COLO829 (cell line): ENCODE measurements at regions not wholly inside any gene's neighbourhood (a gene's known extent, or its start where the extent isn't known, plus 50 kb on each side); places are given as distances from the start of the nearest gene placed in this dataset.
"Not testable (repeated sequence)": the region's sequence is repeated elsewhere in the genome, so short reads cannot be mapped to it uniquely, and the experiment has no call there.

Experiments
- DNase-seq: peaks from one replicate; pipeline ENCODE4 v3.0.0; 2012; ENCODE audit warnings: low spot score

DNA sequence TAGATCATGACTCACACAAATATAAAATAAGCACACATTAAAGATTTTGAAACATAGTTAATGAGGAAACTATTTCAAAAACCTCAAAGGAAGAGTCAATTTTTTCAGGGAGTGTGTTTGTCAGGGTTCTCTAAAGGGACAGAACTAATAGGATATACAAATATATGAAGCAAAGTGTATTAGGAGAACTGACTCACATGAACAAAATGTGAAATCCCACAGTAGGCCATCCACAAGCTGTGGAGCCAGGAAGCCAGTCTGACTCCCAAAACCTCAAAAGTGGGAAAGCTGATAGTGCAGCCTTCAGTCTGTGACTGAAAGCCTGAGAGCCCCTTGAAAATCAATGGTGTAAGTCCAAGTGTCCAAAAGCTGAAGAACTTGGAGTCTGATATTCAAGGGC, 898.0 kb upstream of the EYS start:
- DNase-seq, result no peak

DNA sequence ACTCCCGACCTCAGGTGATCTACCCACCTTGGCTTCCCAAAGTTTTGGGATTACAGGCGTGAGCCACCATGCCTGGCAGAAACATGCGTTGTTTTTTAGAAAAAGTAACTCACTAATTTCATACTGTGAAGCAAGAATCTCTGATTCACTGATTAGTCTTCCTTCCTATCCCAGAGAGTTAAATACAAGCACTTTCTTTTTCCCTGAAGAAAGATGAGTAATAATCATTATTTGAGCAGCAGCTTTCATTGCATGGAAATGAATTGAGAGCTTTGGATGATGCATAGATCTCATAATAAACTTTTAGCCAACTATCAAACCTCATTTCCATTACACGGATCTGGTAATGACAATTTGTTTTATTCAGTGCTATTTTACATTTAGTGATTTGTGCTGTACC, 892.5 kb upstream of the EYS start:
- DNase-seq, result peak; percentile 9

DNA sequence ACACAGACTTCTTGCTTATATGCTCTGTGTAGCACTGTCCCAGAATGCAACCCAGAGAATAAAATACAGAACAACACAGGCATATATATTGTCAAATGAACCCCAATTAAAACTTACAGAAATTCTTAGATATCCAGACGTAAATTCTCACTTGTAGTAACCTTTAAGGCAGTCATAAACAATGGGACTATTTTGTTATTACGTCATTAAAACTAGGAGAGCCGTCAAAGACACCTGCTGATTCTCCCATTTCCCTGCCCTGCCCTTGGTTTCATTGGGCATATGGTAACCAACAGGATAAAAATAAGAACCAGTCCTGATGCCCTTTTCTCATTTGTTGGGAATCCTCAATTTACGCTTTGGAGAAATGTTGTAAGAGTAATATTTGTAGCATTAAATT, 871.3 kb upstream of the EYS start:
- DNase-seq, result no peak

- DNase-seq, result no peak
These were observed 861.2 kb upstream of the EYS start for GRCh38 chr6:66568271-66568670.

DNA sequence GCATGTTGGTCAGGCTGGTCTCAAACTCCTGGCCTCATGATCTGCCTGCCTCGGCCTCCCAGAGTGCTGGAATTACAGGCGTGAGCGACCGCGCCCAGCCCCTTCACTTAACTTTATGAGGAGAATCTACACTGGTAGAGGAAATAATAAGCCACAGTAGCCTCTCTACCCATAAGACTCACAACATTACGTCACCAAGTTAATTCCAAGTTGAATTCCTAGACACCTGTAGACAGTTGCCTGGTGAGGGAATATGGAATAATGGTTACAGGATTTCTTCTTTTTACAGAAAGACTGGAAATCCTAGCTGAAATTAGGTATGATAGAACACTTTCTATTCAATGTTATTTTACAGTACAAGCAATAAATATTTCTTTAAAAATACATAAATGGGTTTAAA, 854.5 kb upstream of the EYS start:
- DNase-seq, result no peak

DNA sequence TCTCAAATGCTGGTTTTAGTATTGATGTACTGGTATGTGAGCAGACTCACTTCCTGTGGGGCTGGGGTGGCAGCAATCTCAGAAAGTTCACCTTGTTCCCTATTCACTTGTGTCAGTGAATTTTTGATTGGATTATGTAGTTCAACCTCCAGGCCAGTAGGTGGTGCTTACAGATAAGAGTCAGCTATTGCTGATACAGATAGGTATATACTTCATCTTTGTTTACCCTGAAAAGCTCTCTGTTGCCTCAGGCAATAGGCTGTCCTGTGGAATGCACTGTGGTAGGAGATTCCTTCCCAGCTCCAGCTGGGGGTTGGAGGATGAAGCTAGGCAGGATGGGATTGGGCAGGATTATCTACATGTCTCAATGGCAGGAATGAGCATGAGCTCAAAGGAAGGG, 851.2 kb upstream of the EYS start:
- DNase-seq, result no peak

DNA sequence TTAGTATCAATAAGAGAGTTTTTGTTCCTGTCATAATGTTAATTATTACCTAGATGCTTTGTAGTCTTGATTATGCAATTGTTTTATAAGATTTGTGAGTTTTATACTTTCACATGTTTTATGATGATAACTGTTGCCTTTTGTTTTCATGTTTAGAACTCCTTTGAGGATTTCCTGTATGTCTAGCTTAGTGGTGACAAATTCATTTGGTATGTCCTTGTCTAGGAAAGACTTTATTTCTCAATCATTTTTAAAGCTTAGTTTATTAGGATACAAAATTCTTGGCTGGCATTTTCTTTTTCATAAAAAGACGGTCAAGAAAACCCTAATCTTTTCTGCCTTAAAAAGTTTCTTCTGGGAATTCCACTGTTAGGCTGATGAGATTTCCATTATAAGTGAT, 849.9 kb upstream of the EYS start:
- DNase-seq, result no peak

GRCh38 chr6:66555082-66555481, 848.1 kb upstream of the EYS start:
- DNase-seq, result no peak

- DNase-seq, result no peak
These were observed 846.4 kb upstream of the EYS start for GRCh38 chr6:66553441-66553840.

DNA sequence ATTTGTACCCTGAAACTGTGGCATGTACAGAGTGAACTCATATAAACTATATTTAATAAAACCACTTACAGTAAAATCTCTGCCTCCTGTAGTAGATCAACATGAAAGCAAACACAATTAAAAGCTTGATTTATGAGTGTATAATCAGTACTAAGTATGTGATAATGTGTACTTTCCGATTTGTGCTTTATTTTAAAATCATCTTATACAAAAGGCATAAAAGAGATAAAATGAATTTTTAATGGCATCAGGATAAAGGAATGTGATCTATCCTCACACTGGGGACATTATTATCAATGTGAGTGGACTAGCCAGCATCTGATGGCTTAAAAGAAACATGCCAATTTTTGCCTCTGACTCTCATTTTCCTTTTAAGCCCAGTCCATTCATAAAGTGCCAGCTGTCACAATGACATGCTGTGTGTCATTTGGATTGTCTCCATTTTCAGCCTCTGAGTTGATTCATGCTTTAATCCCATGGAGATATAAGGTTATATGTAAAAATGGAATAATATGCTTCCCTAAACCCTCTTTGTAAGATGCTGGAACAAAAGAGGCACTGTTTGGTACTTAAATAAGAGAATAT, 831.6 kb upstream of the EYS start:
- DNase-seq, result peak; percentile 60

DNA sequence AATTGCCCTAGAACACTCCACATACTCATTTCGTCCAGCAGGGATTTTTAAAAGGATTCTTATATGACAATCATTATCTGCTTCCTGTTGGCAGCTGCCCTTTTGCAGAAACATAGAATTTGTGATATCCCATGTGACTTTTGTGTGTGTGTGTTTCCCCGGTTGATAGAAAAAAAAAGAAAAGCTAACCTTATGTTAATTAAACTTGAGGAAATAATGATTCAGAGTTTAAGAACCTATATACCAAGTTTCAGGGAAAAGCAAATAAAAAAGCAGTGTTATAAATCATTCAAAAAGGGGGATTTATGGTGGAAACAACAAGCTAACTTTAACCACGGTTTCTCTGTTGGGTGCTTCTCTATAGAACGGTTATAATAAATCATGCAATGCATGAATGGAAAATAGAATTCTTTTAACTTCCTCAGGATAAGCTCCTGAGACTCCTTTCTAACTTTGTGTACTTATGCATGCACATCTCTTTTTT, 826.9 kb upstream of the EYS start:
- no peak for DNase-seq

- DNase-seq, result no peak
These were observed 819.0 kb upstream of the EYS start for GRCh38 chr6:66526061-66526460.

GRCh38 chr6:66522864-66523263, 815.8 kb upstream of the EYS start:
- no peak for DNase-seq

DNA sequence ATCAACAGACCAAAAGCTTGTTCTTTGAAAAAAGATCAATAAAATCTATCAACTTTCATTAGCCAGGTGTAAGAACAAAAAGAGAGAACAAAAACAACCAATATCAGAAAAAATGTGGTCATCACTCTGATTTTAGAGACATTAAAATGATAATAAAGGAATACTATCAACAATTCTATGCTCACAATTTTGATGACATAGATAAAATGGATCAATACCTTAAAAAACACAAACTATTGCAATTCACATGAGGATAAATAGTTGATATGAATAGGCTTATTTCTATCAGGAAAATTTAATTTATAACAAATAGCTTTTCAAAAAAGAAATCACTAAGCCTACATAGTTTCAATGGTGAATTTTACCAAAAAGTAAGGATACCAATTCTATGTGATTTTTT, 809.4 kb upstream of the EYS start:
- DNase-seq, result no peak

- peak; percentile 0 for DNase-seq
These were observed 801.4 kb upstream of the EYS start for GRCh38 chr6:66508433-66508832.

DNA sequence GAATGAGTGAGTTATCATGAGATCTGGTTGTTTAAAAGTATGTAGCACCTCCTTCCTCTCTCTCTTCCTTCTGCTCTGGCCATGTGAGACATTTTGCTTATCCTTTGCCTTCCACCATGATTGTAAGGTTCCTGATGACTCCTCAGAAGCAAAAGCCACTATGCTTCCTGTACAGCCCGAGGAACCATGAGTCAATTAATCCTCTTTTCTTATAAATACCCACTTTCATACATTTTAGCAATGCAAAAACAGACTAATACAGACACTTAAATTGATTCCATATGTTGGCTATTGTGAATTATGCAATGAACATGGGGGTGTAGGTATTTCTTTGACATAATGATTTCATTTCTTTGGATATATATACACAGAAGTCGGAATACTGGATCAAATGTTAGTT, 792.8 kb upstream of the EYS start:
- DNase-seq, result no peak

DNA sequence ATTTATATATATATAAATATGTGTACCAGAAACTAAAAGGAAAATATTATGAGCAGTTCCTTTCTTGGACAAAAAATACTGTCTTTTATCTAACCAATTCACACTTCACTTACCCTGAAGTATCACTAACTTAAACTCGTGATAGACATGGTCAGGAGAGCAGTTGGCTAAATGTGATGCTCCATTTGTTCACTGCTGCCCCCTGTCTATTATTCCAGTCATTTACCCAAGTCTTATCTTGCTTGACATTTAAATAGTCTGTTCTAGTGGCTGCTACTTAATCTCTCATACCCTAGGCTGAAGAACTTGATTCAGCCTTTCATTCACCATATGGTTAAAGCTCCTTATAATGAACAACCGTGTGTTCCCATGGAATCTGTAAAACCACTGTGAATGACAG, 789.6 kb upstream of the EYS start:
- peak; percentile 26 for DNase-seq

DNA sequence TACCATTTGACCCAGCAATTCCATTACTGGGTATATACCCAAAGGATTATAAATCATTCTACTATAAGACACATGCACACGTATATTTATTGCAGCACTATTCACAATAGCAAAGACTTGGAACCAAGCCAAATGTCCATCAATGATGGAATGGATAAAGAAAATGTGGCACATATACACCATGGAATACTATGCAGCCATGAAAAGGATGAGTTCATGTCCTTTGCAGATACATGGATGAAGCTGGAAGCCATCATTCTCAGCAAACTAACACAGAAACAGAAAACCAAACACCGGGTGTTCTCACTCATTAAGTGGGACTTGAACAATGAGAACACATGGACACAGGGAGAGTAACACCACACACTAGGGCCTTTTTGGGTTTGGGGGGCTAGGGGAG, 787.6 kb upstream of the EYS start:
- DNase-seq, result not testable (repeated sequence)

GRCh38 chr6:66489269-66489987, 782.4 kb upstream of the EYS start:
- DNase-seq, result no peak

DNA sequence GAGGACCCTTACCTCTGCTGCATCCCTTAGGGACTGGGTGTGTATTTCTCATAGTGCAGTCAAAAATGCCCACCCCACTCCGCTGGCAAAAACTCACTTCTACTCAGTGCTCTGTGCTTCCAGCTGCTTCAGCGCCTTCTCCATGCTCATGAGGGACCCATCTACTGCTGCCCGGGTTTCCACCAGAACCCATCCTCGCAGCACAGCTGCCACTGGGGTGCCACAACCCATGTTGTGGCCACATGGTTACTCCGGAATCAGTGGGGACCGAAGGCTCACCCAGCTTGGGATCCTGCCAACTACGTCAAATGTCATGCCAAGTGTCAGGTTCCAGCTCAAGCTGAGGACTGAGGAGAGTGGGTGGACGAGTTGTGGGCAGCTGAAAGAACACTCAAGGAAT, 774.2 kb upstream of the EYS start:
- DNase-seq, result no peak

- DNase-seq, result no peak
These were observed 771.7 kb upstream of the EYS start for GRCh38 chr6:66478705-66479104.

DNA sequence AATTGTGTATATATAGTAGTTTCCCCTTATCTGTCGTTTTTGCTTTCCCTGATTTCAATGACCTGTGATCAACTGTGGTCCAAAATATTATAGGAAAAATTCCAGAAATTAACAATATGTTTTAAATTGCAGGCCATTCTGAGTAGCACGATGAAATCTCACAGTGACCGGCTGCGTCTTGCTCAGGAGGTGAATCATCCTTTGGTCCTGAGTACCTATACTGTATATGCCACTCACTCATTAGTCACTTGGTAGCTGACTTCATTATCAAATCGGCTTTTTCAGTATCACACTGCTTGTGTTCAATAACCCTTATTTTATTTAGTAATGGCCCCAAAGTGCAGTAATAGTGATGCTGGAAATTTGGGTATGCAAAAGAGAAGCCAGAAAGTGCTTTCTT, 728.3 kb upstream of the EYS start:
- no peak for DNase-seq

DNA sequence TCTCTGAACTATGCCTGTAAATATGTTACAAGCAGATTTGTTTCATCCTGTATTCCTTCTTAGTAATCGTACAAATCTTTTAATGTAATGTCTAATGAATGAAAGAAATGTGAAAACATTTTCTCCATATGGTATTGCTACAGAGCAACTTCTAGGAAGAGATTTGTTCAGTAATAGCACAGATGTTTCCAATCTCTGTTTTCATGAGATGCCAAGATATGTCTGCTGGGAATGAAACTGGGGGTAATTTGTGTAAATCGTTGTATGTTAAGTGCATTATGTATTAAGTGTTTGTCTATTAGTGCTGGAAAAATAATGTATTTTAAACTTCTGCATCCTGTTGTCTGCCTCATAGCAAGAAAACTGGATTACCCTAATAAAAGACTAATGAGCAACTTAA, 722.2 kb upstream of the EYS start:
- DNase-seq, result no peak

GRCh38 chr6:66423047-66423446, 716.0 kb upstream of the EYS start:
- DNase-seq, result no peak
